ENCODE measurements at regions not wholly inside any gene's neighbourhood (a gene's known extent, or its start where the extent isn't known, plus 50 kb on each side); places are given as distances from the start of the nearest gene placed in this dataset.

DNA sequence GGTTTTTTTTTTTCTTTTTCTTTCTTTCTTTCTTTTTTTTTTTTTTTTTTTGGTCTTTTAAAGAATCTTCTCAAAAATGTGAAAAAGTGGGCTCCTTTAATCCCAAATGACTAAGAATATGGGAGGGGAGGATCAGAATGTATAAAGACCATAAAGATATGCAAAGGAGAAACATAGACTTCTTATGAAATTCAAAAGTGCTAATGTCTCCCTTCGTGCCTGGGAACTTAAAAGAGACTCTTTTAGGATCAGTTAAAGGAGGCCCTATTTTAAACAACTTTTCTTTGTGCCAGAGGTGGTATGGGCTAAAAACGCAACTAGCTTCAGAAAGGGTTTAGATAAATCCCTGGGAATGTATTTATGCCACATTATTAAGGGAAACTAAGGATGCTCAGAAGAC, 54.2 kb upstream of the KAZN start:
- TF ChIP-seq, protein P1, sequence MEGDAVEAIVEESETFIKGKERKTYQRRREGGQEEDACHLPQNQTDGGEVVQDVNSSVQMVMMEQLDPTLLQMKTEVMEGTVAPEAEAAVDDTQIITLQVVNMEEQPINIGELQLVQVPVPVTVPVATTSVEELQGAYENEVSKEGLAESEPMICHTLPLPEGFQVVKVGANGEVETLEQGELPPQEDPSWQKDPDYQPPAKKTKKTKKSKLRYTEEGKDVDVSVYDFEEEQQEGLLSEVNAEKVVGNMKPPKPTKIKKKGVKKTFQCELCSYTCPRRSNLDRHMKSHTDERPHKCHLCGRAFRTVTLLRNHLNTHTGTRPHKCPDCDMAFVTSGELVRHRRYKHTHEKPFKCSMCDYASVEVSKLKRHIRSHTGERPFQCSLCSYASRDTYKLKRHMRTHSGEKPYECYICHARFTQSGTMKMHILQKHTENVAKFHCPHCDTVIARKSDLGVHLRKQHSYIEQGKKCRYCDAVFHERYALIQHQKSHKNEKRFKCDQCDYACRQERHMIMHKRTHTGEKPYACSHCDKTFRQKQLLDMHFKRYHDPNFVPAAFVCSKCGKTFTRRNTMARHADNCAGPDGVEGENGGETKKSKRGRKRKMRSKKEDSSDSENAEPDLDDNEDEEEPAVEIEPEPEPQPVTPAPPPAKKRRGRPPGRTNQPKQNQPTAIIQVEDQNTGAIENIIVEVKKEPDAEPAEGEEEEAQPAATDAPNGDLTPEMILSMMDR (IDR thresholded peaks at IDR 0.05): no peak
- no peak for TF ChIP-seq POLR2A (IDR thresholded peaks at IDR 0.05)

Data from lower leg skin (tissue), 3 donors.